NCI-H82 treated with DMSO at 0.1 percent for 48 hours (cell line): ENCODE measurements at regions not wholly inside any gene's neighbourhood (a gene's known extent, or its start where the extent isn't known, plus 50 kb on each side); places are given as distances from the start of the nearest gene placed in this dataset.
"Not testable (repeated sequence)": the region's sequence is repeated elsewhere in the genome, so short reads cannot be mapped to it uniquely, and the experiment has no call there.

ENCODE experiments used
- DNase-seq: peaks from one replicate; lab custom pipeline; 2025; ENCODE audit not compliant: unreplicated experiment; lab: John Stamatoyannopoulos, UW

GRCh38 chr11:71383461-71383860 is 64.7 kb downstream of the DHCR7 start:
- DNase-seq, result no peak

GRCh38 chr11:71381781-71382505 is 66.2 kb downstream of the DHCR7 start:
- DNase-seq, result no peak

GRCh38 chr11:71379701-71380100 is 68.5 kb downstream of the DHCR7 start:
- DNase-seq, result no peak

GRCh38 chr11:71373791-71374454 is 74.3 kb downstream of the DHCR7 start:
- DNase-seq, result no peak

- DNase-seq, result no peak
These were observed 75.2 kb downstream of the DHCR7 start for GRCh38 chr11:71372693-71373657.

GRCh38 chr11:71371674-71372069 is 76.5 kb downstream of the DHCR7 start:
- no peak for DNase-seq

GRCh38 chr11:71370895-71371673 is 77.1 kb downstream of the DHCR7 start:
- DNase-seq, result no peak

- no peak for DNase-seq
These were observed 78.0 kb downstream of the DHCR7 start for GRCh38 chr11:71370020-71370747.

GRCh38 chr11:71369411-71369810 is 78.8 kb downstream of the DHCR7 start:
- DNase-seq, result no peak

- DNase-seq, result no peak
These were observed 79.2 kb downstream of the DHCR7 start for GRCh38 chr11:71368966-71369365.

- DNase-seq, result no peak
These were observed 80.4 kb downstream of the DHCR7 start for GRCh38 chr11:71367756-71368155.

- not testable (repeated sequence) for DNase-seq
These were observed 80.9 kb downstream of the DHCR7 start for GRCh38 chr11:71367276-71367675.

- no peak for DNase-seq
These were observed 82.1 kb downstream of the DHCR7 start for GRCh38 chr11:71366076-71366475.

GRCh38 chr11:71365626-71366025 is 82.6 kb downstream of the DHCR7 start:
- DNase-seq, result no peak

GRCh38 chr11:71364806-71365205 is 83.4 kb downstream of the DHCR7 start:
- no peak for DNase-seq

- no peak for DNase-seq
These were observed 84.0 kb downstream of the DHCR7 start for GRCh38 chr11:71364176-71364671.

GRCh38 chr11:71363721-71364120 is 84.5 kb downstream of the DHCR7 start:
- DNase-seq, result no peak

- DNase-seq, result no peak
These were observed 89.1 kb downstream of the DHCR7 start for GRCh38 chr11:71358963-71359567.

- no peak for DNase-seq
These were observed 90.0 kb downstream of the DHCR7 start for GRCh38 chr11:71358122-71358728.
